Thyroid gland (tissue), 4 donors: ENCODE measurements at regions not wholly inside any gene's neighbourhood (a gene's known extent, or its start where the extent isn't known, plus 50 kb on each side); places are given as distances from the start of the nearest gene placed in this dataset.

Experiments
- DNase-seq, 2 donors: peaks; one replicate each; pipeline ENCODE4 v3.0.0-alpha.2; 2019
- H3K27ac ChIP-seq, 3 donors: fragments of 200-600 bp; sonication (generic); 1 replicate in 2 of 3; 2 replicates in 1 of 3; pipeline ENCODE4 v1.5.1; 2016 to 2019; ENCODE audit warnings: mild to moderate bottlenecking in 1 of 3, moderate library complexity in 1 of 3
- H3K27me3 ChIP-seq: fragments of 200-600 bp; sonication (generic); one replicate; pipeline ENCODE4 v1.5.1; 2019
- H3K36me3 ChIP-seq, 2 donors: fragments of 200-600 bp; sonication (generic); one replicate each; pipeline ENCODE4 v1.5.1; 2016 to 2019
- H3K4me1 ChIP-seq, 2 donors: fragments of 200-600 bp; sonication (generic); one replicate each; pipeline ENCODE4 v1.5.1; 2017 to 2019
- H3K4me3 ChIP-seq, 3 donors: fragments of 200-600 bp; sonication (generic); replicated peaks in 1 of 3; 1 replicate in 2 of 3; 2 replicates in 1 of 3; pipeline ENCODE4 v1.5.1; 2016; ENCODE audit warnings: mild to moderate bottlenecking in 1 of 3
- H3K9me3 ChIP-seq: fragments of 200-600 bp; sonication (generic); one replicate; pipeline ENCODE4 v1.5.1; 2017
- POLR2A ChIP-seq, 2 donors: fragments of 450-650 bp; IDR thresholded peaks; one replicate each; pipeline ENCODE4 v1.6.1; 2017; ENCODE audit warnings: antibody characterized with exemption in 2 of 2, mild to moderate bottlenecking in 2 of 2, moderate library complexity in 1 of 2
- WGBS, 2 donors: methylation state at CpG; one replicate each; pipeline ENCODE4 v1.1.5; 2017; 5-methylcytosine and 5-hydroxymethylcytosine counted together
- intact Hi-C: fragments of 100-400 bp; cut with DNase I; formaldehyde crosslinking; loops from one replicate; pipeline ENCODE4 v1.15.1; 2023
- TF ChIP-seq, protein P1 (sequence below), 6 experiments: fragments of 200-600 bp in 3 of 6; fragments of 450-650 bp in 3 of 6; sonication (generic) in 3 of 6; IDR thresholded peaks; one replicate each; pipeline ENCODE4 v1.5.1; 2016 to 2019; ENCODE audit warnings: antibody characterized with exemption in 6 of 6, mild to moderate bottlenecking in 2 of 6, inconsistent platforms in 1 of 6, moderate library complexity in 1 of 6

DNA sequence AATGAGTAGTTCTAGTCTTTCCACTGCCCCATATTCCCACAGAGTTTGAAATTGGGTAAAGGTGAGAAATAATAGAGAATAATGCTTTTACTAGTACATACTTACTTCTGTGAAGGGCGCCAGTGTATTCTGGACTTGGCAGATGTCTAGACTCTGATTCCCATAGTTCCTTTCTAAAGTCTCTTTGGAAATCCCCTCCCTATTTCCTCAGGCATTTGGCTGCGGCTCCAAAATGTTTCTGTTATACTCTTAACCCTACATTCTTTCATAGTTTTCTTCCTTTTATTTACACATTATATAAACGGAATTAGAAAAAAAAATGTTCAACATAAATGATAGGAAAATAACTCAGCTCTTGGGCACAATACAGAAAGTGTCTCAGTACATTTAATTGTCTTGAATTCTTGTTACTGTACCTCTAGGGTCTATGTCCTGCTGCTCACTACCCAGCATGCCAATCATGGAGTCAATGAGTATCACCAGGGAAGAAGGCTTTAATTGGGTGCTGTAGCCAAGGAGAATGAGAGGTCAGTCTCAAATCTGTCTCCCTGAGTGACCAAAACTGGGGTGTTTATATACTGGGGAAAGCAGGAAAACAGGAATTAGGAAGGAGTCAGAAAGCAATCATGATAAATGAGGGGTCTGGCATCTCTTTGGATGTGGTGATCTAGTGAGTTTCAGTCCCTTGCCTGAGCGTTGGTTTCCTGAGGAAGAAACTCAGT is 147.8 kb upstream of the MMADHC start:
- no peak overlapping the region for H3K27ac ChIP-seq
- H3K4me3 ChIP-seq, result no peak overlapping the region
- TF ChIP-seq, protein P1, sequence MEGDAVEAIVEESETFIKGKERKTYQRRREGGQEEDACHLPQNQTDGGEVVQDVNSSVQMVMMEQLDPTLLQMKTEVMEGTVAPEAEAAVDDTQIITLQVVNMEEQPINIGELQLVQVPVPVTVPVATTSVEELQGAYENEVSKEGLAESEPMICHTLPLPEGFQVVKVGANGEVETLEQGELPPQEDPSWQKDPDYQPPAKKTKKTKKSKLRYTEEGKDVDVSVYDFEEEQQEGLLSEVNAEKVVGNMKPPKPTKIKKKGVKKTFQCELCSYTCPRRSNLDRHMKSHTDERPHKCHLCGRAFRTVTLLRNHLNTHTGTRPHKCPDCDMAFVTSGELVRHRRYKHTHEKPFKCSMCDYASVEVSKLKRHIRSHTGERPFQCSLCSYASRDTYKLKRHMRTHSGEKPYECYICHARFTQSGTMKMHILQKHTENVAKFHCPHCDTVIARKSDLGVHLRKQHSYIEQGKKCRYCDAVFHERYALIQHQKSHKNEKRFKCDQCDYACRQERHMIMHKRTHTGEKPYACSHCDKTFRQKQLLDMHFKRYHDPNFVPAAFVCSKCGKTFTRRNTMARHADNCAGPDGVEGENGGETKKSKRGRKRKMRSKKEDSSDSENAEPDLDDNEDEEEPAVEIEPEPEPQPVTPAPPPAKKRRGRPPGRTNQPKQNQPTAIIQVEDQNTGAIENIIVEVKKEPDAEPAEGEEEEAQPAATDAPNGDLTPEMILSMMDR (IDR thresholded peaks at IDR 0.05), result no peak
- no peak for TF ChIP-seq POLR2A (IDR thresholded peaks at IDR 0.05)
- H3K9me3 ChIP-seq, result no peaks in the 10 kb centered on the region
- intact Hi-C loops, result no loop called here
- H3K27me3 ChIP-seq, result no peaks in the 10 kb centered on the region
- no peaks in the 10 kb centered on the region for H3K36me3 ChIP-seq
- H3K4me1 ChIP-seq, result no peaks in the 10 kb centered on the region
- no peak for DNase-seq
- WGBS, 2 donors, result 76 to 80% methylated on average over 4 of the region's 4 CpGs

DNA sequence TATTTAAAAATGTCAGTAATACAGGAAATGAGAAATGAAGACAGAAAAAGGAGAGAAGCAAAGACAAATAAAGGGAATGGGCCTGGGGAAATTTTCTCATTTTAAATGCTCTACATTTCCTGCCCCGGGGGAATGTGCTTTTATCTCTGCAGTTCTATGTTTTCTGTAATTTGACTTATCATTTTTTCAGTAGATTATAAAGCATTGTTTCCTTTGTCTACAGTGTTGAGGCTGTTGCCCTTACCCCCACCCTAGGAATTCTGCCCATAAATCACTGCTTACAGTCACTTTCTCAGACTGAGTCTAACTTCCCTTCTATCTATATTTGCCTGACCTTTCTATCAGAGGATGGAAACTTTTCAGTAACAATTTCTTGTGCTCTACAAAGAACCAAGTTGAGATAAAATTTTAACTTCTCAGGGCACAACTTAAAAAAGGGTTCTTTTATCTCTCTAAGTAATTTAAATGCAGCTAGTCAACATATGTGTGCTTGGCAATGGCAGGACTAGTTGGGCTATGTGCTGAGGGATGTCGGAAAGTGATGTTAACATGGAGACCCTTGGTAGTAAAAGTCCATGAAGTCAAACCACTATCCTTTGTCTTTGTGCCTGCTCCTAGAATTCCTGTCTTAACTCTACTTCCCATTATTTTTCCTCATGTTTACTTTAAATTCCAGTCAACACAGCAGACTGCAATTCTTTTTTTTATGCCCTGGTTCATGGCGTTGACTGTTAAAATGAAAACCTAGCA is 146.5 kb upstream of the MMADHC start:
- TF ChIP-seq POLR2A (IDR thresholded peaks at IDR 0.05), result no peak
- TF ChIP-seq, protein P1 (IDR thresholded peaks at IDR 0.05), result no peak
- Histone ChIP-seq H3K27me3 (no peaks in the 10 kb centered on the region), H3K9me3 (no peaks in the 10 kb centered on the region), H3K4me3 (no peak overlapping the region), H3K4me1 (no peaks in the 10 kb centered on the region), H3K27ac (no peak overlapping the region), H3K36me3 (no peaks in the 10 kb centered on the region)
- 75 to 80% methylated on average over 3 of the region's 3 CpGs for WGBS, 2 donors
- no peak for DNase-seq
- intact Hi-C loops, result no loop called here

DNA sequence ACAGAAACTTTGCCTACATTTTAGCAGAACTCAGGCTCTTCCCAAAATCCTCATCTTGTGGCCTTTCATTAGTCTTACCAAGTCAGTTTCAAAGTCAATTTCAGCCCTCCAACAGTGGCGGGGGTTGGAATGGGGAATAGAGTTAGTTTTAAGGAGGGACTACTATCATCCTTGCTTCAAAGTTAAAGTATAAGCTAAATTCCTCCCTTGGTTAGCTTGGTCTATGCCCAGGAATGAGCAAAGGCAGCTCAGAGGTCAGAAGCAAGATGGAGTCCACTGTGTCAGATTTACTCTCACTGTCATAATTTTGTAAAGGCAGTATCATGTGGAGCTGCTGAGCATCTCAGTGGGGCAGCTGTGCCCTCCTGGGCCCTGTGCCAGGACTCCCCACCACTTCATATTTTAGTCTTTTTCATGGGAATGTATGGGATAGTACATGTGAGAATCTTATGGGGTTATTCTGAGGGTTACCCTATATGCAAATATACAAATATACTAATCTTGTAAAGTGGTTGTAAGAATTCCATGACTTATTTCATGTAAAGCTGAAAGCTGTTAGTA is 145.2 kb upstream of the MMADHC start:
- no peak for DNase-seq
- no peaks in the 10 kb centered on the region for H3K4me1 ChIP-seq
- intact Hi-C loops, result no loop called here
- H3K4me3 ChIP-seq, result no peak overlapping the region
- TF ChIP-seq, protein P1 (IDR thresholded peaks at IDR 0.05), result no peak
- no peak for TF ChIP-seq POLR2A (IDR thresholded peaks at IDR 0.05)
- WGBS, 2 donors, result 94 to 95% methylated on average over 1 of the region's 1 CpG
- no peaks in the 10 kb centered on the region for H3K36me3 ChIP-seq
- H3K27ac ChIP-seq, result no peak overlapping the region
- no peaks in the 10 kb centered on the region for H3K9me3 ChIP-seq
- H3K27me3 ChIP-seq, result no peaks in the 10 kb centered on the region

DNA sequence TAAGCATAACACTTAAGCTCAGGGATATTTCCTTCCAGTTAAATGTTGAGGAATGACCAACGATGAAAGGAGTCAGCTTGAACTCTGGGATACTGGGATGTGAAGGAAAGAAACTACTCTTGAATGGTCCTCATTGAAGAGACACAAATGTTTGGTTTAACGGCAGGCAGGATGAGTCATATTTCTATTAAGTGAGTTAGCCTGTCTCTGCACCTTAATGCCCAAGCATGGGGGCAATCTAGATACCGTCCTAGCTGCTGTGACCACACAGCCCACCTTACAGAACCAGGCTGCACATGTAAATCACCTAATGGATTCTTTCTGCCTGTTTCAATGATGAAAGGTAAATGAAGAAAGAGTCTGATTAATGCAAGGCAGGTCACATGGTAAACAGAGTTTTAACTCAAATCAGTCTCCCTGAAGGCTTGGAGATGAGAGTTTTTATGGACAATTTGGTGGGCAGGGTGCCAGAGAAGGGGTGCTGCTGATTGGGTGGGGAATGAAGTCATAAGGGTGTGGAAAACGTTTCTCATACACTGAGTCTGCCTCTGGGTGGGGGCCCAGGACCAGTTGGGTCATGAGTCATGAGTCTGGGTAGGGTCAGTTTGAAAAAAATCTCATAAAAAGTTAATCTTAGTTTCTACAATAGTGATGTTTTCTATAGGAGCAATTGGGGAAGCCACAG is 144.6 kb upstream of the MMADHC start:
- no peaks in the 10 kb centered on the region for H3K9me3 ChIP-seq
- TF ChIP-seq POLR2A (IDR thresholded peaks at IDR 0.05), result no peak
- TF ChIP-seq, protein P1 (IDR thresholded peaks at IDR 0.05), result no peak
- WGBS, 2 donors, result 82 to 87% methylated on average over 4 of the region's 4 CpGs
- no peak for DNase-seq
- intact Hi-C loops, result no loop called here
- H3K4me3 ChIP-seq, result no peak overlapping the region
- no peaks in the 10 kb centered on the region for H3K36me3 ChIP-seq
- no peaks in the 10 kb centered on the region for H3K4me1 ChIP-seq
- H3K27me3 ChIP-seq, result no peaks in the 10 kb centered on the region
- H3K27ac ChIP-seq, result no peak overlapping the region
